ENCODE measurements at regions not wholly inside any gene's neighbourhood (a gene's known extent, or its start where the extent isn't known, plus 50 kb on each side); places are given as distances from the start of the nearest gene placed in this dataset.

DNA sequence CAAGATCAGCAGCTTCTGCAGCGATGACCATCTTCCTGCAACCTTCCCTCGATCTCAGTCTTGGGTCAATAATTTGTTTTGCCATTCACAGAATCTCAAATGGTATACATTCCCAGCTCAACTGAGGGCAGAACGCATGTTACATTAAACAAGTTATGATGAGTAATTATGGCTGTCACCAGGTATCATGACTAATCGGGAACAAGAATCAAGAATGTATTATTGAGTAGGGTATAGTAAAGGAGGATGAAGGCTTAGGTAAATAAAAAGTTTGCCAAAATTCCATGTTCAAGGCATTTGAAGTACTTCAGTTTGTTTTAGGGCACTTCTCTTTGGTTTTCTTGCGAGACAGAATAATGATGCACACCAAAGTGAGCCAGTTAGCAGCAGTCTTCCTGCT, 194.1 kb downstream of the SH2D1A start:
- TF ChIP-seq, protein P1, sequence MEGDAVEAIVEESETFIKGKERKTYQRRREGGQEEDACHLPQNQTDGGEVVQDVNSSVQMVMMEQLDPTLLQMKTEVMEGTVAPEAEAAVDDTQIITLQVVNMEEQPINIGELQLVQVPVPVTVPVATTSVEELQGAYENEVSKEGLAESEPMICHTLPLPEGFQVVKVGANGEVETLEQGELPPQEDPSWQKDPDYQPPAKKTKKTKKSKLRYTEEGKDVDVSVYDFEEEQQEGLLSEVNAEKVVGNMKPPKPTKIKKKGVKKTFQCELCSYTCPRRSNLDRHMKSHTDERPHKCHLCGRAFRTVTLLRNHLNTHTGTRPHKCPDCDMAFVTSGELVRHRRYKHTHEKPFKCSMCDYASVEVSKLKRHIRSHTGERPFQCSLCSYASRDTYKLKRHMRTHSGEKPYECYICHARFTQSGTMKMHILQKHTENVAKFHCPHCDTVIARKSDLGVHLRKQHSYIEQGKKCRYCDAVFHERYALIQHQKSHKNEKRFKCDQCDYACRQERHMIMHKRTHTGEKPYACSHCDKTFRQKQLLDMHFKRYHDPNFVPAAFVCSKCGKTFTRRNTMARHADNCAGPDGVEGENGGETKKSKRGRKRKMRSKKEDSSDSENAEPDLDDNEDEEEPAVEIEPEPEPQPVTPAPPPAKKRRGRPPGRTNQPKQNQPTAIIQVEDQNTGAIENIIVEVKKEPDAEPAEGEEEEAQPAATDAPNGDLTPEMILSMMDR (IDR thresholded peaks at IDR 0.05) = no peak
- TF ChIP-seq POLR2A (IDR thresholded peaks at IDR 0.05) (no peak), EP300 (IDR thresholded peaks at IDR 0.05; ENCODE audit: low read depth) (no peak), POLR2AphosphoS5 (IDR thresholded peaks at IDR 0.05) (no peak)

Measured in transverse colon (tissue), 4 donors.